Left lung (tissue), 4 donors: ENCODE measurements at regions not wholly inside any gene's neighbourhood (a gene's known extent, or its start where the extent isn't known, plus 50 kb on each side); places are given as distances from the start of the nearest gene placed in this dataset.

Source experiments
- ATAC-seq: fragments of 200-7000 bp; cut with Tn5 transposase; one replicate; pipeline ENCODE4 v1.9.1; 2020; ENCODE audit warnings: moderate library complexity
- DNase-seq, 4 donors: peaks; one replicate each; pipeline ENCODE4 v3.0.0-alpha.2; 2013 to 2020
- H3K27ac ChIP-seq, 2 donors: fragments of 200-600 bp; sonication (generic) in 1 of 2; one replicate each; pipeline versions ENCODE4 v1.5.0 to v1.8.0; 2020 to 2021
- H3K27me3 ChIP-seq, 2 donors: fragments of 200-600 bp; sonication (generic) in 1 of 2; one replicate each; pipeline versions ENCODE4 v1.5.0 to v1.8.0; 2020 to 2021
- H3K36me3 ChIP-seq, 2 donors: fragments of 200-600 bp; sonication (generic) in 1 of 2; one replicate each; pipeline versions ENCODE4 v1.5.0 to v1.8.0; 2020 to 2021
- H3K4me1 ChIP-seq, 2 donors: fragments of 200-600 bp; one replicate each; pipeline ENCODE4 v1.8.0; 2021
- H3K4me3 ChIP-seq, 2 donors: fragments of 200-600 bp; sonication (generic) in 1 of 2; one replicate each; pipeline versions ENCODE4 v1.5.0 to v1.8.0; 2020 to 2021; ENCODE audit warnings: mild to moderate bottlenecking in 1 of 2
- H3K9me3 ChIP-seq, 2 donors: fragments of 200-600 bp; sonication (generic) in 1 of 2; one replicate each; pipeline versions ENCODE4 v1.5.0 to v1.8.0; 2020 to 2021
- CTCF ChIP-seq, 2 donors: fragments of 200-600 bp; sonication (generic) in 1 of 2; IDR thresholded peaks; one replicate each; pipeline versions ENCODE4 v1.5.0 to v1.8.0; 2021; ENCODE audit warnings: antibody characterized with exemption in 2 of 2
- intact Hi-C, 2 donors: fragments of 100-400 bp; cut with DNase I; formaldehyde crosslinking; loops; one replicate each; pipeline versions ENCODE4 v1.11.2 to v1.14.2; 2022
- donor health status: DM: no; HTN: yes; CAD: no.
- donor health status: DM: no; HTN: no; CAD: no.

GRCh38 chrX:145524931-145525330, 277.6 kb downstream of the SPANXN1 start:
- no peak for TF ChIP-seq CTCF (IDR thresholded peaks at IDR 0.05)
- H3K4me1 ChIP-seq = no peaks in the 10 kb centered on the region
- no peak for DNase-seq
- ATAC-seq = no peak
- H3K27me3 ChIP-seq = no peaks in the 10 kb centered on the region
- H3K4me3 ChIP-seq = no peak overlapping the region
- no peaks in the 10 kb centered on the region for H3K9me3 ChIP-seq
- H3K27ac ChIP-seq = no peak overlapping the region
- intact Hi-C loops = no loop called here
- no peaks in the 10 kb centered on the region for H3K36me3 ChIP-seq

- no peak for DNase-seq
- no peak overlapping the region for H3K4me3 ChIP-seq
Observed at GRCh38 chrX:145532176-145532780, 285.0 kb downstream of the SPANXN1 start.

GRCh38 chrX:145533534-145533933, 284.1 kb upstream of the SLITRK2 start:
- ATAC-seq = no peak
- Histone ChIP-seq H3K4me1 (no peaks in the 10 kb centered on the region), H3K4me3 (no peak overlapping the region), H3K27ac (no peak overlapping the region), H3K36me3 (no peaks in the 10 kb centered on the region), H3K27me3 (no peaks in the 10 kb centered on the region), H3K9me3 (no peaks in the 10 kb centered on the region)
- intact Hi-C loops = no loop called here
- DNase-seq = no peak
- TF ChIP-seq CTCF (IDR thresholded peaks at IDR 0.05) = no peak

More at GRCh38 chrX:145532176-145532780, 285.0 kb downstream of the SPANXN1 start:
- Histone ChIP-seq H3K36me3 (no peaks in the 10 kb centered on the region), H3K9me3 (no peaks in the 10 kb centered on the region), H3K27ac (no peak overlapping the region), H3K27me3 (no peaks in the 10 kb centered on the region), H3K4me1 (no peaks in the 10 kb centered on the region)
- intact Hi-C loops = no loop called here
- no peak for TF ChIP-seq CTCF (IDR thresholded peaks at IDR 0.05)
- no peak for ATAC-seq

GRCh38 chrX:145549496-145549895, 268.1 kb upstream of the SLITRK2 start:
- intact Hi-C loops = no loop called here
- H3K36me3 ChIP-seq = no peaks in the 10 kb centered on the region
- H3K27me3 ChIP-seq = no peaks in the 10 kb centered on the region
- DNase-seq (no peak), ATAC-seq (no peak)
- TF ChIP-seq CTCF (IDR thresholded peaks at IDR 0.05) = no peak
- no peaks in the 10 kb centered on the region for H3K4me1 ChIP-seq
- H3K27ac ChIP-seq = no peak overlapping the region
- no peaks in the 10 kb centered on the region for H3K9me3 ChIP-seq
- H3K4me3 ChIP-seq = no peak overlapping the region

- Histone ChIP-seq H3K36me3 (no peaks in the 10 kb centered on the region), H3K4me3 (no peak overlapping the region), H3K9me3 (no peaks in the 10 kb centered on the region), H3K27me3 (no peaks in the 10 kb centered on the region), H3K4me1 (no peaks in the 10 kb centered on the region), H3K27ac (no peak overlapping the region)
- intact Hi-C loops = no loop called here
- no peak for TF ChIP-seq CTCF (IDR thresholded peaks at IDR 0.05)
- DNase-seq (no peak), ATAC-seq (no peak)
Observed at GRCh38 chrX:145552643-145553042, 265.0 kb upstream of the SLITRK2 start.
